ENCODE measurements at regions not wholly inside any gene's neighbourhood (a gene's known extent, or its start where the extent isn't known, plus 50 kb on each side); places are given as distances from the start of the nearest gene placed in this dataset.

DNA sequence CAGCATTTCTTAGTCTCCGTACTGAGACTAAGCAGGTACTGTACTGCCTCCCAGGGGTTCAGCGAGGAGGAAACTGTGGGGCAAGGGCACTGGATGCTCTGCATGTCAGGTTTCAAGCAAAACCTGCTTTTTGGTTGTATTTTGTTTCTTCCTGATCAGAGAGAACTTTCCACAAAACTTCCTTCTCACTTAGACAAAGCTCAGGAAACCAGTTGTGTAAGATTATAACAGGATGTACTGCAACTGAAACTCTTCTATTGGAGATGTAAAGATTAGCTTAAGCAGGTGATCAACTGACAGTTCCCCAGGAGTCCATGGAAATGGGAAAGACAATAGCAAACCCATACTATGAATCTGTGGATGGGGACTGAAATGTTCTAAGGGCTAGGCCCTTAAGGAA, 67.3 kb downstream of the PLCE1 start:
- no peak for TF ChIP-seq POLR2AphosphoS5 (IDR thresholded peaks at IDR 0.05; ENCODE audit: low read depth, low read length)
- TF ChIP-seq POLR2A (IDR thresholded peaks at IDR 0.05; ENCODE audit: borderline replicate concordance, extremely low read depth, insufficient read depth, insufficient read length): no peak
